ENCODE measurements at regions not wholly inside any gene's neighbourhood (a gene's known extent, or its start where the extent isn't known, plus 50 kb on each side); places are given as distances from the start of the nearest gene placed in this dataset.

DNA sequence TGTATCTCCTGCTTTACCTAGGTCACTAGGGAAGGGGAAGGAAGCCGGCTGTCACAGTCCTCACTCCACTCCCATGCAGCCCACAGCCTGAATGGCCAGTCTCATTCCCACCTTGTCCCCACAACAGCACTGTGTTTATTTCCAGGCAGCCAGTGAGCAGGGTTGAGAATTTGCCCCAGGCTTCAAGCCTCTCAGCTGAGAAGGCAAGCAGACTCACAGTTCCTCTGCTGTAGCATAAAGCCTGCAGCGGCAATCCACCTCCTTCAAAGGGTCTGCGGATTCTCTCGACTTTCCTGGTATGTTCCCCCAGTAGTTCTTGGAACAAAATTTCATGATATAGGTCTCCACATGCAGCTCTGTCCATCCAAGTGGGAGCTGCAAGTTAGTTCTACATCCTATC, 262.9 kb upstream of the GULP1 start:
- TF ChIP-seq, protein P1, sequence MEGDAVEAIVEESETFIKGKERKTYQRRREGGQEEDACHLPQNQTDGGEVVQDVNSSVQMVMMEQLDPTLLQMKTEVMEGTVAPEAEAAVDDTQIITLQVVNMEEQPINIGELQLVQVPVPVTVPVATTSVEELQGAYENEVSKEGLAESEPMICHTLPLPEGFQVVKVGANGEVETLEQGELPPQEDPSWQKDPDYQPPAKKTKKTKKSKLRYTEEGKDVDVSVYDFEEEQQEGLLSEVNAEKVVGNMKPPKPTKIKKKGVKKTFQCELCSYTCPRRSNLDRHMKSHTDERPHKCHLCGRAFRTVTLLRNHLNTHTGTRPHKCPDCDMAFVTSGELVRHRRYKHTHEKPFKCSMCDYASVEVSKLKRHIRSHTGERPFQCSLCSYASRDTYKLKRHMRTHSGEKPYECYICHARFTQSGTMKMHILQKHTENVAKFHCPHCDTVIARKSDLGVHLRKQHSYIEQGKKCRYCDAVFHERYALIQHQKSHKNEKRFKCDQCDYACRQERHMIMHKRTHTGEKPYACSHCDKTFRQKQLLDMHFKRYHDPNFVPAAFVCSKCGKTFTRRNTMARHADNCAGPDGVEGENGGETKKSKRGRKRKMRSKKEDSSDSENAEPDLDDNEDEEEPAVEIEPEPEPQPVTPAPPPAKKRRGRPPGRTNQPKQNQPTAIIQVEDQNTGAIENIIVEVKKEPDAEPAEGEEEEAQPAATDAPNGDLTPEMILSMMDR (conservative IDR thresholded peaks at IDR 0.05; ENCODE audit: low read depth, low read length) = no peak
- no peak for TF ChIP-seq EZH2 (IDR thresholded peaks at IDR 0.05; ENCODE audit: low read length, unreplicated experiment)
- TF ChIP-seq EZH2phosphoT487 (IDR thresholded peaks at IDR 0.05; ENCODE audit: borderline replicate concordance, low read length) = no peak

All from PC-3 (cell line).